Vagina (tissue), 2 donors: ENCODE measurements at regions not wholly inside any gene's neighbourhood (a gene's known extent, or its start where the extent isn't known, plus 50 kb on each side); places are given as distances from the start of the nearest gene placed in this dataset.
"Not testable (repeated sequence)": the region's sequence is repeated elsewhere in the genome, so short reads cannot be mapped to it uniquely, and the experiment has no call there.

Source experiments
- DNase-seq, 2 donors: peaks; one replicate each; pipeline ENCODE4 v3.0.0-alpha.2; 2017; ENCODE audit errors: extremely low spot score in 2 of 2
- H3K27ac ChIP-seq: fragments of 200-600 bp; sonication (generic); one replicate; pipeline ENCODE4 v1.5.1; 2019
- H3K27me3 ChIP-seq: fragments of 200-600 bp; sonication (generic); one replicate; pipeline ENCODE4 v1.5.1; 2019
- H3K36me3 ChIP-seq, 2 donors: fragments of 200-600 bp; sonication (generic); one replicate each; pipeline ENCODE4 v1.5.1; 2017 to 2019
- H3K4me1 ChIP-seq: fragments of 200-600 bp; sonication (generic); one replicate; pipeline ENCODE4 v1.5.1; 2019
- H3K4me3 ChIP-seq, 2 donors: fragments of 200-600 bp; sonication (generic); 1 replicate in 1 of 2; 2 replicates in 1 of 2; pipeline ENCODE4 v1.5.1; 2016 to 2019
- H3K9me3 ChIP-seq: fragments of 200-600 bp; sonication (generic); one replicate; pipeline ENCODE4 v1.5.1; 2019
- CTCF ChIP-seq, 3 experiments: fragments of 450-650 bp in 2 of 3; fragments of 200-600 bp in 1 of 3; sonication (generic) in 1 of 3; IDR thresholded peaks; one replicate each; pipeline ENCODE4 v1.5.1; 2017 to 2019; ENCODE audit warnings: antibody characterized with exemption in 3 of 3, mild to moderate bottlenecking in 2 of 3, moderate library complexity in 2 of 3
- POLR2A ChIP-seq, 2 donors: fragments of 450-650 bp; IDR thresholded peaks; one replicate each; pipeline ENCODE4 v1.6.1; 2017; ENCODE audit warnings: antibody characterized with exemption in 2 of 2, mild to moderate bottlenecking in 2 of 2, moderate library complexity in 2 of 2
- POLR2AphosphoS5 ChIP-seq, 2 donors: sonication (generic); formaldehyde crosslinking; IDR thresholded peaks; one replicate each; pipeline ENCODE4 v1.9.0; 2017; ENCODE audit warnings: antibody characterized with exemption in 2 of 2, mild to moderate bottlenecking in 2 of 2, low read depth in 1 of 2; ENCODE audit not compliant: insufficient read depth in 1 of 2
- intact Hi-C: fragments of 100-400 bp; cut with DNase I; formaldehyde crosslinking; loops from one replicate; pipeline ENCODE4 v1.15.1; 2023

- Histone ChIP-seq H3K9me3 (no peaks in the 10 kb centered on the region), H3K4me3 (no peak overlapping the region), H3K27ac (no peak overlapping the region), H3K36me3 (no peaks in the 10 kb centered on the region), H3K27me3 (no peaks in the 10 kb centered on the region), H3K4me1 (no peaks in the 10 kb centered on the region)
- no peak for DNase-seq
- TF ChIP-seq CTCF (IDR thresholded peaks at IDR 0.05) (no peak), POLR2AphosphoS5 (IDR thresholded peaks at IDR 0.05; ENCODE audit: insufficient read depth in 1 of 2, low read depth in 1 of 2) (no peak), POLR2A (IDR thresholded peaks at IDR 0.05) (no peak)
- intact Hi-C loops = no loop called here
These were observed 240.1 kb upstream of the NFIA start for GRCh38 chr1:60842304-60842703.

- intact Hi-C loops = no loop called here
- TF ChIP-seq POLR2A (IDR thresholded peaks at IDR 0.05) = no peak
- no peak for TF ChIP-seq POLR2AphosphoS5 (IDR thresholded peaks at IDR 0.05; ENCODE audit: insufficient read depth in 1 of 2, low read depth in 1 of 2)
- no peak for TF ChIP-seq CTCF (IDR thresholded peaks at IDR 0.05)
- no peaks in the 10 kb centered on the region for H3K36me3 ChIP-seq
- no peak overlapping the region for H3K27ac ChIP-seq
- no peak for DNase-seq
- H3K4me1 ChIP-seq = no peaks in the 10 kb centered on the region
- no peaks in the 10 kb centered on the region for H3K27me3 ChIP-seq
- H3K4me3 ChIP-seq = no peak overlapping the region
- no peaks in the 10 kb centered on the region for H3K9me3 ChIP-seq
These were observed 241.0 kb upstream of the NFIA start for GRCh38 chr1:60841116-60842046.

- DNase-seq, intact Hi-C loops, H3K9me3 ChIP-seq: not testable (repeated sequence)
These were observed 241.9 kb upstream of the NFIA start for GRCh38 chr1:60840476-60840875.

GRCh38 chr1:60835649-60836048 is 246.7 kb upstream of the NFIA start:
- Histone ChIP-seq H3K27me3 (no peaks in the 10 kb centered on the region), H3K36me3 (no peaks in the 10 kb centered on the region), H3K9me3 (no peaks in the 10 kb centered on the region), H3K4me3 (no peak overlapping the region), H3K27ac (no peak overlapping the region), H3K4me1 (no peaks in the 10 kb centered on the region)
- DNase-seq = no peak
- no peak for TF ChIP-seq CTCF (IDR thresholded peaks at IDR 0.05)
- no peak for TF ChIP-seq POLR2A (IDR thresholded peaks at IDR 0.05)
- TF ChIP-seq POLR2AphosphoS5 (IDR thresholded peaks at IDR 0.05; ENCODE audit: insufficient read depth in 1 of 2, low read depth in 1 of 2) = no peak
- intact Hi-C loops = no loop called here

More at GRCh38 chr1:60840476-60840875, 241.9 kb upstream of the NFIA start:
- H3K36me3 ChIP-seq, H3K4me3 ChIP-seq, H3K27ac ChIP-seq, H3K4me1 ChIP-seq, H3K27me3 ChIP-seq: not testable (repeated sequence)

DNA sequence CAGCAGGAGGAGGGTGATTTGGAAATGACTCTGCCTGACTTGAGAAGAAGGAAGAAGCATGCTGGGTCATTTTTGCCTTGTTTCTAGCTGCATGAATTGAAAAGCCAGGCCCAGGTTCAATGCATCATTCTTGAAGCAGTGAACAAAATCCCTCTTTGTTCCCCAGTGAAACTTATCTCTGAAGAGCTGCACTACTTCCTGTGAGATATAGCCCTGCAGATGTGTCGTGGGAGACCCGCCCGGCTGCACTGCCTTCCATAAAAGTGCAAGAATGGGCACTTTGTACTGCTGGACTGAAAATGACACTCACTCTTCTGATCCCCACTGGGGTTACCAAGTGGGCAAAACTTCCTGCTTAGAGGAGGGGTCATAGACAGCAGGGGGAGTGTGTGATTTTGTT is 249.2 kb upstream of the NFIA start:
- Histone ChIP-seq H3K27ac (no peak overlapping the region), H3K36me3 (no peaks in the 10 kb centered on the region), H3K9me3 (no peaks in the 10 kb centered on the region), H3K4me3 (no peak overlapping the region), H3K4me1 (no peaks in the 10 kb centered on the region), H3K27me3 (no peaks in the 10 kb centered on the region)
- intact Hi-C loops = no loop called here
- TF ChIP-seq POLR2A (IDR thresholded peaks at IDR 0.05) = no peak
- DNase-seq = no peak

GRCh38 chr1:60832367-60832766 is 250.0 kb upstream of the NFIA start:
- TF ChIP-seq CTCF (IDR thresholded peaks at IDR 0.05) (no peak), POLR2A (IDR thresholded peaks at IDR 0.05) (no peak), POLR2AphosphoS5 (IDR thresholded peaks at IDR 0.05; ENCODE audit: insufficient read depth in 1 of 2, low read depth in 1 of 2) (no peak)
- no peak overlapping the region for H3K4me3 ChIP-seq
- no peaks in the 10 kb centered on the region for H3K4me1 ChIP-seq
- no peak overlapping the region for H3K27ac ChIP-seq
- no peak for DNase-seq
- no peaks in the 10 kb centered on the region for H3K9me3 ChIP-seq
- intact Hi-C loops = no loop called here
- no peaks in the 10 kb centered on the region for H3K27me3 ChIP-seq
- no peaks in the 10 kb centered on the region for H3K36me3 ChIP-seq
